Caco-2 (cell line): ENCODE measurements at regions not wholly inside any gene's neighbourhood (a gene's known extent, or its start where the extent isn't known, plus 50 kb on each side); places are given as distances from the start of the nearest gene placed in this dataset.

ENCODE experiments used
- BruUV-seq: library from RNA; stranded (reverse); fragments of 400-500 nt; replicated peaks from 2 replicates; lab custom pipeline; 2021; lab: Mats Ljungman, UMichigan
- CTCF ChIA-PET: fragments of 300-600 bp; sonication (Branson Sonifier 250); formaldehyde crosslinking; loops from one replicate; lab custom pipeline; 2022; ENCODE audit warnings: antibody characterized with exemption; lab: Charles Lee
- POLR2A ChIA-PET: fragments of 300-600 bp; sonication (Branson Sonifier 250); formaldehyde crosslinking; loops from one replicate; lab custom pipeline; 2022; ENCODE audit warnings: antibody characterized with exemption; lab: Charles Lee
- DNase-seq, 2 experiments: peaks; one replicate each; pipeline versions ENCODE4 v3.0.0 to v3.0.0-alpha.2; 2020 to 2022
- H3K27me3 ChIP-seq: replicated peaks from 2 replicates; pipeline ENCODE4 v1.6.0; 2011; ENCODE audit warnings: low read length; ENCODE audit not compliant: control insufficient read depth, insufficient read depth
- H3K36me3 ChIP-seq: 2 replicates; pipeline ENCODE4 v1.5.1; 2011; ENCODE audit warnings: low read length; ENCODE audit not compliant: control insufficient read depth, insufficient read depth
- H3K4me1 ChIP-seq: fragments of 250-450 bp; sonication (Bioruptor Pico); 2 replicates; pipeline ENCODE4 v1.5.1; 2020; ENCODE audit warnings: mild to moderate bottlenecking
- H3K4me3 ChIP-seq: 2 replicates; pipeline ENCODE4 v1.5.1; 2011; ENCODE audit warnings: low read depth, mild to moderate bottlenecking, control low read depth, low read length
- H3K9me3 ChIP-seq: fragments of 250-450 bp; sonication (Bioruptor Pico); 2 replicates; pipeline ENCODE4 v1.5.1; 2020; ENCODE audit warnings: mild to moderate bottlenecking, moderate library complexity
- H3K27ac Mint-ChIP-seq: one replicate; pipeline ENCODE4 v1.8.0; 2022; ENCODE audit warnings: mixed read lengths; ENCODE audit not compliant: unreplicated experiment
- H3K27me3 Mint-ChIP-seq: one replicate; pipeline ENCODE4 v1.8.0; 2022; ENCODE audit warnings: mixed read lengths; ENCODE audit not compliant: insufficient read depth, unreplicated experiment
- H3K36me3 Mint-ChIP-seq: one replicate; pipeline ENCODE4 v1.8.0; 2022; ENCODE audit warnings: mild to moderate bottlenecking, mixed read lengths; ENCODE audit not compliant: insufficient read depth, unreplicated experiment
- H3K4me1 Mint-ChIP-seq: one replicate; pipeline ENCODE4 v1.8.0; 2022; ENCODE audit warnings: low read depth, mixed read lengths; ENCODE audit not compliant: unreplicated experiment
- H3K4me3 Mint-ChIP-seq: one replicate; pipeline ENCODE4 v1.8.0; 2022; ENCODE audit warnings: mild to moderate bottlenecking, moderate library complexity, mixed read lengths; ENCODE audit not compliant: unreplicated experiment
- H3K9me3 Mint-ChIP-seq: one replicate; pipeline ENCODE4 v1.8.0; 2022; ENCODE audit warnings: mixed read lengths; ENCODE audit not compliant: unreplicated experiment
- CTCF ChIP-seq, 2 experiments: fragments of 200-600 bp in 1 of 2; IDR thresholded peaks; 1 replicate in 1 of 2; 2 replicates in 1 of 2; pipeline versions ENCODE4 v1.5.1 to v1.8.0; 2011 to 2022; ENCODE audit warnings: antibody characterized with exemption in 1 of 2, control low read depth in 1 of 2, inconsistent platforms in 1 of 2, low read depth in 1 of 2, low read length in 1 of 2, mild to moderate bottlenecking in 1 of 2, moderate library complexity in 1 of 2; ENCODE audit not compliant: insufficient read depth in 1 of 2, severe bottlenecking in 1 of 2, unreplicated experiment in 1 of 2
- intact Hi-C: fragments of 100-400 bp; cut with micrococcal nuclease; formaldehyde crosslinking; loops from one replicate; pipeline ENCODE4 v1.10.0; 2022; ENCODE audit not compliant: unreplicated experiment

GRCh38 chr7:63045575-63045974, 953.1 kb upstream of the ZNF722 start:
- no peaks in the 10 kb centered on the region for H3K4me1 Mint-ChIP-seq
- BruUV-seq, result no TSS peak
- intact Hi-C loops, result no loop called here
- Histone ChIP-seq H3K36me3 (no peaks in the 10 kb centered on the region), H3K27me3 (no peaks in the 10 kb centered on the region), H3K9me3 (no peaks in the 10 kb centered on the region; the same call in 1 of the 2 replicates), H3K4me3 (no peak overlapping the region), H3K4me1 (no peaks in the 10 kb centered on the region)
- H3K4me3 Mint-ChIP-seq, result no peak overlapping the region
- POLR2A ChIA-PET, result no interaction called here
- no peaks in the 10 kb centered on the region for H3K36me3 Mint-ChIP-seq
- CTCF ChIA-PET, result no interaction called here
- H3K27ac Mint-ChIP-seq, result no peak overlapping the region
- H3K9me3 Mint-ChIP-seq, result peaks cover 33% of the 10 kb centered on the region
- no peak for TF ChIP-seq CTCF (IDR thresholded peaks at IDR 0.05; ENCODE audit: insufficient read depth in 1 of 2, low read depth in 1 of 2, low read length in 1 of 2, severe bottlenecking in 1 of 2, unreplicated experiment in 1 of 2)
- no peaks in the 10 kb centered on the region for H3K27me3 Mint-ChIP-seq
- DNase-seq, result no peak

GRCh38 chr7:63046612-63047011, 952.0 kb upstream of the ZNF722 start:
- no peaks in the 10 kb centered on the region for H3K27me3 Mint-ChIP-seq
- DNase-seq, result no peak
- no peak for TF ChIP-seq CTCF (IDR thresholded peaks at IDR 0.05; ENCODE audit: insufficient read depth in 1 of 2, low read depth in 1 of 2, low read length in 1 of 2, severe bottlenecking in 1 of 2, unreplicated experiment in 1 of 2)
- no peak overlapping the region for H3K4me3 ChIP-seq
- H3K36me3 Mint-ChIP-seq, result no peaks in the 10 kb centered on the region
- H3K27ac Mint-ChIP-seq, result no peak overlapping the region
- CTCF ChIA-PET, result no interaction called here
- no peaks in the 10 kb centered on the region for H3K4me1 ChIP-seq
- no peaks in the 10 kb centered on the region for H3K4me1 Mint-ChIP-seq
- H3K4me3 Mint-ChIP-seq, result no peak overlapping the region
- H3K27me3 ChIP-seq, result no peaks in the 10 kb centered on the region
- no TSS peak for BruUV-seq
- no peaks in the 10 kb centered on the region; the same call in 1 of the 2 replicates for H3K9me3 ChIP-seq
- intact Hi-C loops, result no loop called here
- no peaks in the 10 kb centered on the region for H3K36me3 ChIP-seq
- POLR2A ChIA-PET, result no interaction called here
- peaks cover 43% of the 10 kb centered on the region for H3K9me3 Mint-ChIP-seq

DNA sequence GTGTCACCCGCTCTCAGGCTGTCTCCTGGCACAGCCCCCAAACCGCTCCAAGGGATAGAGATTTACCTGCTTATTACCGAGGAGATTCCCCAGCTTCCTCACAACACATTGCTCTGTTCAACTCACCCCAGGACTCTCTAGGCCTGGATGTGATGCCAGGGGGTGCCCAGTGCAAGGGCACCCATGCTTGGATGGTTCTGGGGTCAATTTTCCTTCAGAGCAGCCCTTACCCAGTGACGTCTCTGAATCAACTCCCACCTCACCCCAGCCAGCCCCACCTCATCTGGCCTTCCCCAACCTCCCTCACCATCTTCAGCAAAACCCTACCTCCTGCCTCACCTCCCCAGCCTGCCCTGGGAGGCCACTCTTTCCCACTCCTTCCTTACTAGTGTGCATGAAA, 951.6 kb upstream of the ZNF722 start:
- Mint-ChIP-seq H3K27me3 (no peaks in the 10 kb centered on the region), H3K36me3 (no peaks in the 10 kb centered on the region), H3K9me3 (peaks cover 44% of the 10 kb centered on the region), H3K4me1 (no peaks in the 10 kb centered on the region), H3K27ac (no peak overlapping the region), H3K4me3 (no peak overlapping the region)
- Histone ChIP-seq H3K27me3 (no peaks in the 10 kb centered on the region), H3K4me3 (no peak overlapping the region), H3K36me3 (no peaks in the 10 kb centered on the region), H3K4me1 (no peaks in the 10 kb centered on the region), H3K9me3 (no peaks in the 10 kb centered on the region; the same call in 1 of the 2 replicates)
- CTCF ChIA-PET, result no interaction called here
- DNase-seq, result no peak
- intact Hi-C loops, result no loop called here
- BruUV-seq, result no TSS peak
- POLR2A ChIA-PET, result no interaction called here
- no peak for TF ChIP-seq CTCF (IDR thresholded peaks at IDR 0.05; ENCODE audit: insufficient read depth in 1 of 2, low read depth in 1 of 2, low read length in 1 of 2, severe bottlenecking in 1 of 2, unreplicated experiment in 1 of 2)
